HUES64 (cell line): ENCODE measurements at regions not wholly inside any gene's neighbourhood (a gene's known extent, or its start where the extent isn't known, plus 50 kb on each side); places are given as distances from the start of the nearest gene placed in this dataset.

Experiments used
- H3K27ac ChIP-seq: 2 replicates; pipeline ENCODE4 v1.7.0; 2013; ENCODE audit warnings: low read depth, low read length, inconsistent platforms
- H3K27me3 ChIP-seq: 2 replicates; pipeline ENCODE4 v1.6.1; 2013; ENCODE audit warnings: mild to moderate bottlenecking, low read length; ENCODE audit not compliant: insufficient read depth
- H3K36me3 ChIP-seq: 2 replicates; pipeline ENCODE4 v1.6.1; 2013; ENCODE audit warnings: mild to moderate bottlenecking, low read length; ENCODE audit not compliant: insufficient read depth
- H3K4me1 ChIP-seq: 2 replicates; pipeline ENCODE4 v1.6.1; 2013; ENCODE audit warnings: mild to moderate bottlenecking, low read length, moderate library complexity; ENCODE audit not compliant: insufficient read depth
- H3K4me3 ChIP-seq: 2 replicates; pipeline ENCODE4 v1.5.1; 2013; ENCODE audit warnings: mild to moderate bottlenecking, low read length, moderate library complexity
- H3K9ac ChIP-seq: 2 replicates; pipeline ENCODE4 v1.6.1; 2013; ENCODE audit warnings: mild to moderate bottlenecking, low read depth, low read length
- H3K9me3 ChIP-seq: 2 replicates; pipeline ENCODE4 v1.6.1; 2013; ENCODE audit warnings: low read depth, low read length; ENCODE audit not compliant: insufficient read depth
- WGBS: fragments of 150-250, 120-280 bp; methylation state at CpG from one replicate; pipeline ENCODE4 v1.1.7; 2013; ENCODE audit warnings: missing lambda C conversion rate; 5-methylcytosine and 5-hydroxymethylcytosine counted together

- no peaks in the 10 kb centered on the region for H3K9me3 ChIP-seq
- WGBS = 90% methylated on average over 11 of the region's 12 CpGs
- H3K4me1 ChIP-seq = no peaks in the 10 kb centered on the region
- H3K9ac ChIP-seq = no peak overlapping the region
- no peak overlapping the region for H3K27ac ChIP-seq
- H3K4me3 ChIP-seq = no peak overlapping the region
- H3K27me3 ChIP-seq = no peaks in the 10 kb centered on the region
- no peaks in the 10 kb centered on the region for H3K36me3 ChIP-seq
Measured at GRCh38 chr19:30074741-30075715, 133.0 kb downstream of the URI1 start.

GRCh38 chr19:30076101-30076551, 134.1 kb downstream of the URI1 start:
- no peak overlapping the region for H3K27ac ChIP-seq
- no peak overlapping the region for H3K9ac ChIP-seq
- H3K27me3 ChIP-seq = no peaks in the 10 kb centered on the region
- no peak overlapping the region for H3K4me3 ChIP-seq
- H3K9me3 ChIP-seq = no peaks in the 10 kb centered on the region
- no peaks in the 10 kb centered on the region for H3K4me1 ChIP-seq
- H3K36me3 ChIP-seq = no peaks in the 10 kb centered on the region
- 85% methylated on average over 9 of the region's 11 CpGs for WGBS

- Histone ChIP-seq H3K4me1 (no peaks in the 10 kb centered on the region), H3K27ac (no peak overlapping the region), H3K4me3 (no peak overlapping the region), H3K9me3 (no peaks in the 10 kb centered on the region), H3K36me3 (no peaks in the 10 kb centered on the region), H3K27me3 (no peaks in the 10 kb centered on the region), H3K9ac (no peak overlapping the region)
- WGBS = 94% methylated on average over 14 of the region's 14 CpGs
Measured at GRCh38 chr19:30076751-30077670, 135.0 kb downstream of the URI1 start.

- H3K36me3 ChIP-seq = no peaks in the 10 kb centered on the region
- 90% methylated on average over 10 of the region's 10 CpGs for WGBS
Measured at GRCh38 chr19:30077851-30078355, 135.9 kb downstream of the URI1 start.

GRCh38 chr19:30078381-30078910, 136.4 kb downstream of the URI1 start:
- Histone ChIP-seq H3K27ac (no peak overlapping the region), H3K9me3 (no peaks in the 10 kb centered on the region), H3K9ac (no peak overlapping the region), H3K36me3 (no peaks in the 10 kb centered on the region), H3K4me1 (no peaks in the 10 kb centered on the region), H3K4me3 (no peak overlapping the region), H3K27me3 (no peaks in the 10 kb centered on the region)
- WGBS = 88% methylated on average over 5 of the region's 5 CpGs

More at GRCh38 chr19:30077851-30078355, 135.9 kb downstream of the URI1 start:
- no peaks in the 10 kb centered on the region for H3K27me3 ChIP-seq
- H3K9ac ChIP-seq = no peak overlapping the region
- H3K27ac ChIP-seq = no peak overlapping the region
- no peaks in the 10 kb centered on the region for H3K4me1 ChIP-seq
- H3K9me3 ChIP-seq = no peaks in the 10 kb centered on the region
- no peak overlapping the region for H3K4me3 ChIP-seq

- Histone ChIP-seq H3K9me3 (no peaks in the 10 kb centered on the region), H3K9ac (no peak overlapping the region), H3K27me3 (no peaks in the 10 kb centered on the region), H3K36me3 (no peaks in the 10 kb centered on the region), H3K4me3 (no peak overlapping the region), H3K4me1 (no peaks in the 10 kb centered on the region), H3K27ac (no peak overlapping the region)
- WGBS = 94% methylated on average over 4 of the region's 4 CpGs
Measured at GRCh38 chr19:30079200-30079599, 137.2 kb downstream of the URI1 start.

- H3K4me3 ChIP-seq = no peak overlapping the region
- H3K36me3 ChIP-seq = no peaks in the 10 kb centered on the region
- WGBS = 84% methylated on average over 6 of the region's 6 CpGs
- no peaks in the 10 kb centered on the region for H3K27me3 ChIP-seq
- no peak overlapping the region for H3K9ac ChIP-seq
- H3K27ac ChIP-seq = no peak overlapping the region
- H3K9me3 ChIP-seq = no peaks in the 10 kb centered on the region
- H3K4me1 ChIP-seq = no peaks in the 10 kb centered on the region
Measured at GRCh38 chr19:30082168-30082567, 140.1 kb downstream of the URI1 start.

GRCh38 chr19:30082611-30083010, 140.6 kb downstream of the URI1 start:
- Histone ChIP-seq H3K27me3 (no peaks in the 10 kb centered on the region), H3K9me3 (no peaks in the 10 kb centered on the region), H3K9ac (no peak overlapping the region), H3K4me3 (no peak overlapping the region), H3K36me3 (no peaks in the 10 kb centered on the region), H3K4me1 (no peaks in the 10 kb centered on the region), H3K27ac (no peak overlapping the region)
- 94% methylated on average over 5 of the region's 5 CpGs for WGBS

GRCh38 chr19:30083125-30083681, 141.2 kb downstream of the URI1 start:
- Histone ChIP-seq H3K4me3 (no peak overlapping the region), H3K4me1 (no peaks in the 10 kb centered on the region), H3K27ac (no peak overlapping the region), H3K9me3 (no peaks in the 10 kb centered on the region), H3K36me3 (no peaks in the 10 kb centered on the region), H3K9ac (no peak overlapping the region), H3K27me3 (no peaks in the 10 kb centered on the region)
- 89% methylated on average over 17 of the region's 17 CpGs for WGBS

- 93% methylated on average over 12 of the region's 12 CpGs for WGBS
- no peaks in the 10 kb centered on the region for H3K4me1 ChIP-seq
- no peaks in the 10 kb centered on the region for H3K27me3 ChIP-seq
- no peaks in the 10 kb centered on the region for H3K9me3 ChIP-seq
- H3K9ac ChIP-seq = no peak overlapping the region
- H3K4me3 ChIP-seq = no peak overlapping the region
- no peak overlapping the region for H3K27ac ChIP-seq
- no peaks in the 10 kb centered on the region for H3K36me3 ChIP-seq
Measured at GRCh38 chr19:30083701-30084156, 141.7 kb downstream of the URI1 start.
